ENCODE measurements at regions not wholly inside any gene's neighbourhood (a gene's known extent, or its start where the extent isn't known, plus 50 kb on each side); places are given as distances from the start of the nearest gene placed in this dataset.
A peak's percentile ranks its signal among the peaks of the same experiment; 100 is the strongest.

GRCh38 chr7:16999541-17000267 is 117.9 kb upstream of the AGR3 start:
- no peak for DNase-seq
- Histone ChIP-seq H3K27ac (no peak overlapping the region), H3K9me3 (peaks cover 0 to 16% (median 4%) of the 10 kb centered on the region in 3 donors), H3K36me3 (no peaks in the 10 kb centered on the region), H3K4me3 (no peak overlapping the region), H3K4me1 (peaks cover 0 to 3% (median 0%) of the 10 kb centered on the region in 3 donors), H3K27me3 (no peaks in the 10 kb centered on the region)
- 40 to 50% methylated on average over 1 of the region's 1 CpG for WGBS, 2 donors
- intact Hi-C loops (cut with DNase I) = no loop called here
- TF ChIP-seq CTCF (IDR thresholded peaks at IDR 0.05) = no peak
- no peak for TF ChIP-seq POLR2A (IDR thresholded peaks at IDR 0.05)

DNA sequence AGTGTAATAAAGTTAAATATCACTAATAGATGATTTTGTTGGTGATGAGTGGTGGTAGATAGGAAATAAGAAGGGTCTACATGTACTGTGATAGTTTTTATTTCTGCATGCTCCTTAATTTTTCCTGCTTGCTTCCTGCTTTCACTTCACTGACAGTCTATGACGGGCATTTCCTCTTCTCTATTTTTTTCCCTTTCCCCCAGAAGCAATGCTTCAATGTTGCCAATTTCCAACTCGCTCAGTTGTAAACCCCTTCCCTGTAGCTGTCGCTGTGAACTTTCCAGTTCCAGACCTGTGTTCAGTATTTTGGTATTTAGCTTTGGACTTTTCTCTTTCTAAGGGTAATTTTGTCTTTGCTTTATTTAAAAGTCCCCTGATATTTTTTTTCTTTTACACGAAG is 123.5 kb upstream of the AGR3 start:
- intact Hi-C loops (cut with DNase I) = no loop called here
- H3K27ac ChIP-seq = peak overlapping the region in 1 of 4 donors; percentile 22

DNA sequence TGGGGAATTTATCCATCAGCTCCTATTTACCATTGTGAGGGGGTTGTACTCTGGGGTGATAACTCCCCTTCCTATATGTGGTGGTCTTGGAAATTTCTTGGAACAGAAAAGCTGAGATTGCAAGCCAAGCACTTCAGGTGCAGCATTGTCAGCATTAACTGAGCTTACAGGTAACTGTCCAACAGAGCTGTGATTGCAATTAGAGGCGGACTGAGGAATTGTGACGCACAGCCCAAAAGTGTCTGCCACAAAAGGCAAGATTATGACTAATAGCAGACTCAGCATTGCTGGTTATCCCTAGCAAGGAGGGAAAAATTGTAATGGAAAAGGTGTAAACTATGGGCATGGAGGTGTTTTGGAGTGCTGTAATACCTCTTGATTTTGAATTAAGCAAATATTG is 126.1 kb upstream of the AGR3 start:
- Histone ChIP-seq H3K27ac (no peak overlapping the region), H3K4me3 (no peak overlapping the region), H3K4me1 (peaks cover 0 to 27% (median 9%) of the 10 kb centered on the region in 3 donors), H3K27me3 (no peaks in the 10 kb centered on the region), H3K9me3 (no peaks in the 10 kb centered on the region), H3K36me3 (no peaks in the 10 kb centered on the region)
- intact Hi-C loops (cut with DNase I) = no loop called here
- no peak for DNase-seq
- 20 to 53% methylated on average over 2 of the region's 2 CpGs for WGBS, 2 donors
- TF ChIP-seq CTCF (IDR thresholded peaks at IDR 0.05) = no peak
- TF ChIP-seq POLR2A (IDR thresholded peaks at IDR 0.05) = no peak

More for the DNA sequence above, 123.5 kb upstream of the AGR3 start:
- Histone ChIP-seq H3K4me1 (peaks cover 0 to 24% (median 9%) of the 10 kb centered on the region in 3 donors), H3K27me3 (no peaks in the 10 kb centered on the region), H3K9me3 (no peaks in the 10 kb centered on the region), H3K4me3 (no peak overlapping the region), H3K36me3 (no peaks in the 10 kb centered on the region)
- no peak for TF ChIP-seq CTCF (IDR thresholded peaks at IDR 0.05)
- no peak for TF ChIP-seq POLR2A (IDR thresholded peaks at IDR 0.05)
- DNase-seq = no peak
- WGBS, 2 donors = 55 to 67% methylated on average over 4 of the region's 4 CpGs

- no peak overlapping the region for H3K4me3 ChIP-seq
- H3K36me3 ChIP-seq = no peaks in the 10 kb centered on the region
- TF ChIP-seq POLR2A (IDR thresholded peaks at IDR 0.05) (no peak), CTCF (IDR thresholded peaks at IDR 0.05) (peak in 4 of 6 experiments; percentile 21 to 57 (median 34))
- H3K4me1 ChIP-seq = peaks cover 0 to 27% (median 9%) of the 10 kb centered on the region in 3 donors
- WGBS, 2 donors = 37 to 51% methylated on average over 4 of the region's 4 CpGs
- H3K27me3 ChIP-seq = no peaks in the 10 kb centered on the region
- peak overlapping the region in 3 of 4 donors; percentile 19 to 41 (median 37) for H3K27ac ChIP-seq
- intact Hi-C loops (cut with DNase I) = no loop called here
- no peaks in the 10 kb centered on the region for H3K9me3 ChIP-seq
- no peak for DNase-seq
Measured at GRCh38 chr7:17009007-17009719, 127.4 kb upstream of the AGR3 start.

- peaks cover 0 to 27% (median 9%) of the 10 kb centered on the region in 3 donors for H3K4me1 ChIP-seq
- H3K27ac ChIP-seq = peak overlapping the region in 3 of 4 donors; percentile 19 to 41 (median 37)
- H3K9me3 ChIP-seq = no peaks in the 10 kb centered on the region
- TF ChIP-seq CTCF (IDR thresholded peaks at IDR 0.05) (no peak), POLR2A (IDR thresholded peaks at IDR 0.05) (no peak)
- no peaks in the 10 kb centered on the region for H3K36me3 ChIP-seq
- WGBS, 2 donors = 35% methylated on average over 1 of the region's 1 CpG
- H3K27me3 ChIP-seq = no peaks in the 10 kb centered on the region
- no peak for DNase-seq
- no peak overlapping the region for H3K4me3 ChIP-seq
- intact Hi-C loops (cut with DNase I) = no loop called here
Measured at GRCh38 chr7:17009933-17010332, 128.2 kb upstream of the AGR3 start.
